GM18909 (cell line): ENCODE measurements at regions not wholly inside any gene's neighbourhood (a gene's known extent, or its start where the extent isn't known, plus 50 kb on each side); places are given as distances from the start of the nearest gene placed in this dataset.
"Not testable (repeated sequence)": the region's sequence is repeated elsewhere in the genome, so short reads cannot be mapped to it uniquely, and the experiment has no call there.

Source experiments
- ATAC-seq: cut with Tn5 transposase; IDR thresholded peaks from one replicate; pipeline ENCODE4 v1.9.1; 2021; ENCODE audit warnings: mild to moderate bottlenecking; ENCODE audit not compliant: unreplicated experiment, poor library complexity

DNA sequence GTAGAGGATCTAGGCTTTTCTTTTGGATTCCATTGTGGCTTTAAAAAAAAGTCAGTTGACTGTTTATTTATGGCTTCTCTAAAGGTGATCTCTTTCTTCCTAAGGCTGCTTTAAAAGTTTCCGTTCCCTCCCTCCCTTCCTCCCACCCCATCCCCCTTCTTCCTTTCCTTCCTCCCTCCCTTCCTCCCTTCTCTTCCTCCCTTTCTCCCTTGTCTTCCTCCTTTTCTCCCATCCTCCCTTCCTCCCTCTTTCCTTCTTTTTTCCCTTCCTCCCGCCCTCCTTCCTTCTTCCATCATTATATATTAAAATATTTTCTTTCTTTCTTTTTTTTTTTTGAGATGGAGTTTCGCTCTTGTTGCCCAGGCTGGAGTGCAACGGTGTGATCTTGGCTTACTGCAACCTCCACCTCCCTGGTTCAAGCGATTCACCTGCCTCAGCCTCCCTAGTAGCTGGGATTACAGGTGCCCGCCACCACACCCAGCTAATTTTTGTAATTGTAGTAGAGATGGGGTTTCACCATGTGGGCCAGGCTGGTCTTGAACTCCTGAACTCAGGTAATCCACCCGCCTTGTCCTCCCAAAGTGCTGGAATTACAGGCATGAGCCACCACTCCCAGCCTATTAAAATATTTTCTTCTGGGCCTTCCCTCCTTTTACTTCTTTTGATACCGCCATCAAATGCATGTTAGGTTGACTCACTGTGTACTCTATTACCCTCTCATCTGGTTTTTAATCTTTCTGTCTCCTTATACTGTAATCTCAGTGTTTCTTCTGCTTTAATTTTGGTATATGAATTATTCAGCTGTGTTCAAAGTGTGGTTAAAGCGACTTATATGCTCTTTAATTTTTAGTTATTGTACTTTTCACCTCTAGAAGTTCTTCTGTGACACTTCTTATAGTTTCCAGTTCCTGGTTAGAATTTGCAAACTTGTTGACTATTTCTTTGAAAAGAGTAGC lies 59.2 kb upstream of the ATP5PO start:
- ATAC-seq: no peak

- no peak for ATAC-seq
Measured at GRCh38 chr21:33973268-33973667, 57.7 kb upstream of the ATP5PO start.

GRCh38 chr21:33972539-33972938 lies 56.9 kb upstream of the ATP5PO start:
- no peak for ATAC-seq

- no peak for ATAC-seq
Measured at GRCh38 chr21:33971492-33972013, 55.9 kb upstream of the ATP5PO start.

- no peak for ATAC-seq
Measured at GRCh38 chr21:33969581-33969980, 54.0 kb upstream of the ATP5PO start.

DNA sequence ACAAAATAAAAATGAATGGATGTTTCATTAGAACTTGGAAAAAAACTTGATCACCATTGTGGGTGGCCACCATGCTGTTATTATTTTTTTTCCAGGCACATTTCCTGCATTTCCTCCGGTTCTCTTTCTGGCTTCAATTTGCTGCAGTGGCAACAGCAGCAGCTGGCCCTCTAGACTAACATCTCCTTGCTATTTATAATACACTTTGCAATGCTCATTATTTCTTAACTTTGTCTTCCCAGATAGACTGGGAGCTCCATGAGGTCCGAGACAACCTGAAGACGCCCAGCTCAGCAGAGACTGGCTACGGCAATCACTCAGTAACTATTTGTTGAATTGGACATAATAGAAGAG lies 53.4 kb upstream of the ATP5PO start:
- ATAC-seq: no peak

DNA sequence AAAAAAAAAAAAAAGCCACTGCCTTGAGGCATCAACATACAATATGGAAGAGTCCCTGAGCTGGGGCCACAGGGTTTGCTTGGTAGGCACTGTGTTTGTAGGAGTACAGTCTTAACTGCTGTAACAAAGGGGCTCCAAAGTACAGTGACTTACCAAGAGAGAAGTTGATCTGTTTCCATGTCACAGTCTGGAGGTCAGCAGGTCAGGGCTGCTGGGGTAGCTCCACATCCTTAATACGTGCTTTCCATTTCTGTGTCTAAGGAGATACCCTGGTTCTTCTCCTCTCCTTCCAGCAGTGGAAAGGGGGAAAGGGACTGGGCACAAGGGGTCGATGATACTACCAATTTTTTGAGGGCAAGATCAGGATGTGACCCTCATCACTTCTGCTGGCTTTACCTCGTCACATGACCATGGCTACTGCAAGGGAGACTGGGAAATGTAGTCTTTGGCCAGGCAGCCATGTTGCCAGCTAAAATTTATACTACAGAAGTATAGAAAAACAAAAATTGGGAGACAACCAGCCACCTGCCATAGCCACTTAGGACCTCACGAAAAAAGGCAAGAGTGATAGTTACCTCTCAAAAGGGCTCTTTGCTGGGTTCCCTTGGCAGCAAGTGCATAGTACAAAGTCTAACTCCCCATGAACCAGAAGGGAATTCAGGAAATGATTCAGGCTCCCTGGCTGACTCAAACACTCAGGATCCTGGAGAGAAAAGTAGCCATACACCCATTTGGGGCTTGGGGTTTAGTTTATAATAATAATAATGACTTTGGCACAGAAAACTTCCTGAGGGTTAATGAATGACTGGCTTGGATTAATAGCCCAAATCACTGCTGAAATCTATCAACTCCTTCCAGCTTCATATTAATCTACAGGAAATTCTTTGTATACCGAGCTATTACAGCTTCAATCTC lies 52.7 kb upstream of the ATP5PO start:
- no peak for ATAC-seq

DNA sequence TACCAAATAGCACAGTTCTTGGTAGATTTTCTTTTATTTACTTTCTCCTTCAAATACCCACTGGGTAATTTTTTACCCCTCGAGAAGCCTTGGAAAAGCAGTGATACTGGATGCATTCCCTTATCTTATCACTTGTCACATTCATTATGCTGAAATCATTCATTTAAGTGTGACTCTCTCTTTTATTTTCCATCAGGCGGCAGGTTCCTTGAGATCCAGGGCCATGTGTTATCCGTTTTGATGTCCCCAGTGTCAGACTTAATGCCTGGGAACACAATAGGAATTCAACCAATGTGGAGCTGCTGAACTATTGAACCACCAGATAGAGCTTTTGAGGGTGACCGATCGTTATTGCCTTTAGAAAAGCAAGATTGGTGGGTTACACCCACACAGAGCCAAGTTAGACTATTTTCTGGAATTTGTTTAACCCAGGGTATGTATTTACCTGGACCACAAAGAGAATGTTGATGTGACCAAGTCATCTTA lies 51.5 kb upstream of the ATP5PO start:
- ATAC-seq: no peak

GRCh38 chr21:33966324-33966949 lies 50.8 kb upstream of the ATP5PO start:
- no peak for ATAC-seq

GRCh38 chr21:33965662-33966061 lies 50.1 kb upstream of the ATP5PO start:
- not testable (repeated sequence) for ATAC-seq
